Neural progenitor cell (in vitro differentiated cells): ENCODE measurements at regions not wholly inside any gene's neighbourhood (a gene's known extent, or its start where the extent isn't known, plus 50 kb on each side); places are given as distances from the start of the nearest gene placed in this dataset.
A peak's percentile ranks its signal among the peaks of the same experiment; 100 is the strongest.

Experiments used
- DNase-seq: peaks from one replicate; pipeline ENCODE4 v3.0.0-alpha.2; 2016; ENCODE audit warnings: low spot score
- H2AFZ ChIP-seq: fragments of 200-600 bp; sonication (generic); replicated peaks from 2 replicates; pipeline ENCODE4 v1.6.1; 2016; ENCODE audit warnings: antibody characterized with exemption
- H3F3A ChIP-seq: fragments of 200-600 bp; sonication (generic); 2 replicates; pipeline ENCODE4 v1.6.1; 2016; ENCODE audit warnings: antibody characterized with exemption, low read depth
- H3K27ac ChIP-seq: fragments of 200-600 bp; sonication (generic); 2 replicates; pipeline ENCODE4 v1.5.1; 2016; ENCODE audit warnings: mild to moderate bottlenecking
- H3K27me3 ChIP-seq: fragments of 200-600 bp; sonication (generic); 2 replicates; pipeline ENCODE4 v1.6.1; 2016; ENCODE audit warnings: mild to moderate bottlenecking, moderate library complexity
- H3K36me3 ChIP-seq: fragments of 200-600 bp; sonication (generic); 2 replicates; pipeline ENCODE4 v1.5.1; 2016
- H3K4me1 ChIP-seq: fragments of 200-600 bp; sonication (generic); 2 replicates; pipeline ENCODE4 v1.6.1; 2016; ENCODE audit warnings: mixed run types
- H3K4me2 ChIP-seq: fragments of 200-600 bp; sonication (generic); 2 replicates; pipeline ENCODE4 v1.6.1; 2016
- H3K4me3 ChIP-seq: fragments of 200-600 bp; sonication (generic); 2 replicates; pipeline ENCODE4 v1.5.1; 2016
- H3K79me2 ChIP-seq: fragments of 200-600 bp; sonication (generic); 2 replicates; pipeline ENCODE4 v1.6.1; 2016; ENCODE audit warnings: low read depth
- H3K9ac ChIP-seq: fragments of 200-600 bp; sonication (generic); 2 replicates; pipeline ENCODE4 v1.6.1; 2016
- H3K9me3 ChIP-seq: fragments of 200-600 bp; sonication (generic); 2 replicates; pipeline ENCODE4 v1.5.1; 2016; ENCODE audit warnings: low read depth
- H4K20me1 ChIP-seq: fragments of 200-600 bp; sonication (generic); 2 replicates; pipeline ENCODE4 v1.6.1; 2016; ENCODE audit warnings: low read depth
- H3K27ac Mint-ChIP-seq: 3 replicates; pipeline ENCODE4 v1.8.0; 2021; ENCODE audit warnings: mixed read lengths
- H3K27me3 Mint-ChIP-seq: 2 replicates; pipeline ENCODE4 v1.8.0; 2022; ENCODE audit warnings: low read depth, mild to moderate bottlenecking, inconsistent platforms, moderate library complexity, mixed read lengths; ENCODE audit not compliant: insufficient read depth
- H3K36me3 Mint-ChIP-seq: 3 replicates; pipeline ENCODE4 v1.8.0; 2021; ENCODE audit warnings: mixed read lengths
- H3K4me1 Mint-ChIP-seq: 3 replicates; pipeline ENCODE4 v1.8.0; 2021; ENCODE audit warnings: mixed read lengths
- H3K4me3 Mint-ChIP-seq: 3 replicates; pipeline ENCODE4 v1.8.0; 2021; ENCODE audit warnings: mild to moderate bottlenecking, moderate library complexity, mixed read lengths
- H3K9me3 Mint-ChIP-seq: 3 replicates; pipeline ENCODE4 v1.8.0; 2020; ENCODE audit warnings: mixed read lengths
- CTCF ChIP-seq: fragments of 200-600 bp; sonication (generic); IDR thresholded peaks from 2 replicates; pipeline ENCODE4 v1.5.1; 2017; ENCODE audit warnings: antibody characterized with exemption, mild to moderate bottlenecking
- EZH2 ChIP-seq: fragments of 200-600 bp; sonication (generic); IDR thresholded peaks from 2 replicates; pipeline ENCODE4 v1.6.1; 2017; ENCODE audit warnings: antibody characterized with exemption, mild to moderate bottlenecking, moderate library complexity
- EZH2phosphoT487 ChIP-seq: fragments of 200-600 bp; sonication (generic); IDR thresholded peaks from 2 replicates; pipeline ENCODE4 v1.6.1; 2017; ENCODE audit warnings: antibody characterized with exemption

- TF ChIP-seq EZH2: no peak
- no peak for TF ChIP-seq CTCF
- no peak for TF ChIP-seq EZH2phosphoT487
- H2AFZ ChIP-seq: peak overlapping the region; percentile 52
- no peak overlapping the region for H3K4me3 Mint-ChIP-seq
- no peak for DNase-seq
- no peaks in the 10 kb centered on the region for H3K79me2 ChIP-seq
- H3K9me3 ChIP-seq: no peaks in the 10 kb centered on the region
- H3F3A ChIP-seq: peaks cover 23% of the 10 kb centered on the region
- no peak overlapping the region for H3K27ac ChIP-seq
- H3K27me3 ChIP-seq: no peaks in the 10 kb centered on the region
- H3K4me3 ChIP-seq: no peak overlapping the region
- no peak overlapping the region for H3K9ac ChIP-seq
- peaks cover 3% of the 10 kb centered on the region for H3K27me3 Mint-ChIP-seq
- no peaks in the 10 kb centered on the region for H3K36me3 Mint-ChIP-seq
- H3K4me2 ChIP-seq: no peak overlapping the region
- H3K9me3 Mint-ChIP-seq: no peaks in the 10 kb centered on the region
- no peaks in the 10 kb centered on the region for H3K36me3 ChIP-seq
- peaks cover 24% of the 10 kb centered on the region for H3K4me1 ChIP-seq
- H3K4me1 Mint-ChIP-seq: peaks cover 30% of the 10 kb centered on the region
- peaks cover 3% of the 10 kb centered on the region for H4K20me1 ChIP-seq
- H3K27ac Mint-ChIP-seq: peak overlapping the region; percentile 86
These were observed 229.2 kb downstream of the RHOU start for GRCh38 chr1:228964178-228965089.

GRCh38 chr1:228968891-228969606, 233.8 kb downstream of the RHOU start:
- TF ChIP-seq EZH2 (no peak), CTCF (no peak), EZH2phosphoT487 (no peak)
- Histone ChIP-seq H3F3A (peaks cover 27% of the 10 kb centered on the region), H3K27ac (peak overlapping the region; percentile 82), H3K36me3 (no peaks in the 10 kb centered on the region), H3K27me3 (no peaks in the 10 kb centered on the region), H3K4me1 (peaks cover 31% of the 10 kb centered on the region), H3K4me3 (no peak overlapping the region), H3K4me2 (peak overlapping the region; percentile 43), H4K20me1 (peaks cover 5% of the 10 kb centered on the region), H2AFZ (no peak overlapping the region), H3K79me2 (no peaks in the 10 kb centered on the region), H3K9ac (no peak overlapping the region), H3K9me3 (no peaks in the 10 kb centered on the region)
- Mint-ChIP-seq H3K4me1 (peaks cover 41% of the 10 kb centered on the region), H3K4me3 (peak overlapping the region; percentile 64), H3K36me3 (no peaks in the 10 kb centered on the region), H3K27me3 (peaks cover 4% of the 10 kb centered on the region), H3K27ac (peak overlapping the region; percentile 98), H3K9me3 (peaks cover 6% of the 10 kb centered on the region)
- DNase-seq: peak; percentile 92

- Histone ChIP-seq H3K27me3 (no peaks in the 10 kb centered on the region), H3K27ac (no peak overlapping the region), H3K4me1 (peaks cover 33% of the 10 kb centered on the region), H2AFZ (no peak overlapping the region), H4K20me1 (peaks cover 5% of the 10 kb centered on the region), H3K9me3 (no peaks in the 10 kb centered on the region), H3F3A (peaks cover 21% of the 10 kb centered on the region), H3K79me2 (no peaks in the 10 kb centered on the region), H3K4me2 (no peak overlapping the region), H3K4me3 (no peak overlapping the region), H3K36me3 (no peaks in the 10 kb centered on the region), H3K9ac (no peak overlapping the region)
- peak overlapping the region; percentile 36 for H3K27ac Mint-ChIP-seq
- peaks cover 39% of the 10 kb centered on the region for H3K4me1 Mint-ChIP-seq
- H3K36me3 Mint-ChIP-seq: no peaks in the 10 kb centered on the region
- H3K27me3 Mint-ChIP-seq: peaks cover 4% of the 10 kb centered on the region
- H3K4me3 Mint-ChIP-seq: no peak overlapping the region
- peaks cover 6% of the 10 kb centered on the region for H3K9me3 Mint-ChIP-seq
- no peak for TF ChIP-seq EZH2phosphoT487
- no peak for TF ChIP-seq CTCF
- no peak for DNase-seq
These were observed 234.9 kb downstream of the RHOU start for GRCh38 chr1:228969953-228970800.
